ENCODE measurements at regions not wholly inside any gene's neighbourhood (a gene's known extent, or its start where the extent isn't known, plus 50 kb on each side); places are given as distances from the start of the nearest gene placed in this dataset.

DNA sequence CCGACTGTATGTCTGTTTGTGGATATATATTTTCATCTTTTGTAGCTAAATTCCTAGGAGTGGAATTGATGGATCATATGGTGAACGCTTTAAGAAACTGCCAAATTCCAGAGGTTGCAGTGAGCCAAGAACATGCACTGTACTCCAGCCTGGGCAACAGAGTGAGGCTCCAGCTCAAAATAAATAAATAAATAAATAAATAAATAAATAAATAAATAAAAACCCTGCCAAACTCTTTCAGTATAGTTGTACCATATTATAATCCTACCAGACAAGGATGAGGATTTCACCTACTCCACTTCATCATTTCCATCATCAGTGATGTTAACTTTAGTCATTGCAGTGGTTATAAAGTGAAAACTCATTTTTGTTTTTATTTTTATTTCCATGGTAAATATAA lies 325.1 kb upstream of the ANXA10 start:
- Histone ChIP-seq H3K27ac (no peak overlapping the region), H3K4me1 (no peaks in the 10 kb centered on the region), H3K36me3 (no peaks in the 10 kb centered on the region), H3K4me3 (no peak overlapping the region), H3K27me3 (no peaks in the 10 kb centered on the region), H3K9me3 (no peaks in the 10 kb centered on the region)
- DNase-seq (ENCODE audit: low spot score in 2 of 2): no peak
- WGBS, 2 donors: 77 to 84% methylated on average over 2 of the region's 2 CpGs
- TF ChIP-seq, protein P1, sequence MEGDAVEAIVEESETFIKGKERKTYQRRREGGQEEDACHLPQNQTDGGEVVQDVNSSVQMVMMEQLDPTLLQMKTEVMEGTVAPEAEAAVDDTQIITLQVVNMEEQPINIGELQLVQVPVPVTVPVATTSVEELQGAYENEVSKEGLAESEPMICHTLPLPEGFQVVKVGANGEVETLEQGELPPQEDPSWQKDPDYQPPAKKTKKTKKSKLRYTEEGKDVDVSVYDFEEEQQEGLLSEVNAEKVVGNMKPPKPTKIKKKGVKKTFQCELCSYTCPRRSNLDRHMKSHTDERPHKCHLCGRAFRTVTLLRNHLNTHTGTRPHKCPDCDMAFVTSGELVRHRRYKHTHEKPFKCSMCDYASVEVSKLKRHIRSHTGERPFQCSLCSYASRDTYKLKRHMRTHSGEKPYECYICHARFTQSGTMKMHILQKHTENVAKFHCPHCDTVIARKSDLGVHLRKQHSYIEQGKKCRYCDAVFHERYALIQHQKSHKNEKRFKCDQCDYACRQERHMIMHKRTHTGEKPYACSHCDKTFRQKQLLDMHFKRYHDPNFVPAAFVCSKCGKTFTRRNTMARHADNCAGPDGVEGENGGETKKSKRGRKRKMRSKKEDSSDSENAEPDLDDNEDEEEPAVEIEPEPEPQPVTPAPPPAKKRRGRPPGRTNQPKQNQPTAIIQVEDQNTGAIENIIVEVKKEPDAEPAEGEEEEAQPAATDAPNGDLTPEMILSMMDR (IDR thresholded peaks at IDR 0.05): no peak
- TF ChIP-seq EP300 (IDR thresholded peaks at IDR 0.05) (no peak), POLR2A (IDR thresholded peaks at IDR 0.05) (no peak)

DNA sequence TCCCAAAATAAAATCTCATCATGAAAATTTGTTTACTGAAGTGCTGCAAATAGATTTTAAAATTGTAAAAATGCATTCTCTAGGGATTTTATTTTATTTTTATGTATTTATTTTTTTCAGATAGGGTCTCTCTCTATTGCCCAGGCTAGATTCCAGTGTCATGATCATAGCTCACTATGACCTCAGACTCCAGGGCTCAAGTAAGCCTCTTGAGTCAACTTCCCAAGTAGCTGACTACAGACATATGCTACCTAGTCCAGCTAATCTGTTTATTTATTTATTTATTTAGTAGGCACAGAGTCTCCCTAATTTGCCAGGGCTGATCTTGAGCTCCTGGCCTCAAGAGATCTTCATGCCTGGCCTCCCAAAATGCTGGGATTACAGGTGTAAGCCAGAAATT lies 317.7 kb upstream of the ANXA10 start:
- TF ChIP-seq EP300 (IDR thresholded peaks at IDR 0.05) (no peak), POLR2A (IDR thresholded peaks at IDR 0.05) (no peak)
- TF ChIP-seq, protein P1 (IDR thresholded peaks at IDR 0.05): no peak
- Histone ChIP-seq H3K9me3 (no peaks in the 10 kb centered on the region), H3K27me3 (no peaks in the 10 kb centered on the region), H3K36me3 (no peaks in the 10 kb centered on the region), H3K27ac (no peak overlapping the region), H3K4me1 (no peaks in the 10 kb centered on the region), H3K4me3 (no peak overlapping the region)
- no peak for DNase-seq (ENCODE audit: low spot score in 2 of 2)

DNA sequence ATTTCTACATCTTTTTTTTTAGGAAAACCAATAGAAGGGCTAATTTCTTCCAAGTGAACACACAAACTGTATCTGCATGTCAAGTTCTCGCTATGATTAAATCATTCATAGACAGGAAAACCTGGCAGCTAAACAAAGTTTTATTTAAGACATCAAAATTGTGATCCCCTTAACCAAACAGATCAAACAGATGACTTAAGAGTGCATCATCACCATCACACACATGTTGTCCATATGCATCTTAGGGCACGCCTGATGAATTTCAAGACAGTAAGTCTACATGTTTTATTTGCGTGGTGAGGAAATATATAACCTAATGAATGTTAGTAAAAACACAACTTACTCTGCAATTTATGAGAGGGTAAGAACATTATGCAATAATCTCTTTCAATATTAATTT lies 317.0 kb upstream of the ANXA10 start:
- Histone ChIP-seq H3K4me3 (no peak overlapping the region), H3K27ac (no peak overlapping the region), H3K9me3 (no peaks in the 10 kb centered on the region), H3K27me3 (no peaks in the 10 kb centered on the region), H3K4me1 (no peaks in the 10 kb centered on the region), H3K36me3 (no peaks in the 10 kb centered on the region)
- DNase-seq (ENCODE audit: low spot score in 2 of 2): no peak
- TF ChIP-seq, protein P1 (IDR thresholded peaks at IDR 0.05): no peak
- TF ChIP-seq EP300 (IDR thresholded peaks at IDR 0.05) (no peak), POLR2A (IDR thresholded peaks at IDR 0.05) (no peak)
- WGBS, 2 donors: 87 to 89% methylated on average over 3 of the region's 3 CpGs

DNA sequence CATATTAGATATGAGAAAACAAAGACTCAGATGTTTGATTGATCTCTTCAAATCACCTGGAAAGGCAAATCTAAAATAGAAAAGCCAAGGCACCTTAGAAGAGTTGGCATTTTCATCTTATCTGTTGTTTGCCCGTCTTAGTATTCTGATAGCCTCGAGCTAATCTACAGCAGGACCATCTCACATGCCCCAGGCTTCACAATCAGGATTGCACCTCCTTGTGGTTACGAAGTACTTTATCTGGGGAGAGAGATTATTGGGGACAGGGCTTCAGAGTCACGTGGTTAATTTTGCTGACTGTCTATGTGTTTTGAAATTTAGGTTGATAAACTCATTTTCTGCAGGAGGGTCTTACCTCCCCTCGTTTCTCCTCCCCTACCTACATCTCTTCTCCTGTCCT lies 313.1 kb upstream of the ANXA10 start:
- Histone ChIP-seq H3K4me3 (no peak overlapping the region), H3K27ac (no peak overlapping the region), H3K4me1 (no peaks in the 10 kb centered on the region), H3K36me3 (no peaks in the 10 kb centered on the region), H3K27me3 (no peaks in the 10 kb centered on the region), H3K9me3 (peaks cover 0 to 5% (median 0%) of the 10 kb centered on the region in 4 donors)
- WGBS, 2 donors: 72 to 82% methylated on average over 5 of the region's 5 CpGs
- TF ChIP-seq POLR2A (IDR thresholded peaks at IDR 0.05) (no peak), EP300 (IDR thresholded peaks at IDR 0.05) (no peak)
- TF ChIP-seq, protein P1 (IDR thresholded peaks at IDR 0.05): no peak
- no peak for DNase-seq (ENCODE audit: low spot score in 2 of 2)

DNA sequence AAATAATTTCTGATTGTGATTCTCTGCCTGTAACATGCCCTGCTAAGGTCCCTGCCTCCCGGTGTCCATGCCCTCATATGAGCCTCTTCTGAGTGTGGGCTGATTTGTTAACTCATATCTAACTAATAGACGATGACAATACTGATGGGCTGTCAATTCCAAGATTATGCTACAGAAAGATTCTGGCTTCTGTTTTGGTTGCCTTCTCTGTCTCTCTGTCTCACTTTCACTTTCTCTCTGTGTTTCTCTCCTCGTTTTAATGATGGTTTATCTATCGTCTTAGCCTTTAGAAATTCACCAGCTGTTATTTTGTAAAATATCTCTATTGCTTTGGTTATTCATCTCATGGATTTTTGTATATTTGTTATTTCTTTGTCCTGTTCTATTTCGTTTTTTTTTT lies 312.5 kb upstream of the ANXA10 start:
- H3K4me3 ChIP-seq: no peak overlapping the region
- TF ChIP-seq POLR2A (IDR thresholded peaks at IDR 0.05) (no peak), EP300 (IDR thresholded peaks at IDR 0.05) (no peak)
- TF ChIP-seq, protein P1 (IDR thresholded peaks at IDR 0.05): no peak
- WGBS, 2 donors: 69 to 75% methylated on average over 5 of the region's 5 CpGs
- no peaks in the 10 kb centered on the region for H3K36me3 ChIP-seq
- no peaks in the 10 kb centered on the region for H3K4me1 ChIP-seq
- H3K9me3 ChIP-seq: peaks cover 0 to 5% (median 0%) of the 10 kb centered on the region in 4 donors
- H3K27ac ChIP-seq: no peak overlapping the region
- DNase-seq (ENCODE audit: low spot score in 2 of 2): no peak
- no peaks in the 10 kb centered on the region for H3K27me3 ChIP-seq
